IMR-90 (cell line): ENCODE measurements at regions not wholly inside any gene's neighbourhood (a gene's known extent, or its start where the extent isn't known, plus 50 kb on each side); places are given as distances from the start of the nearest gene placed in this dataset.

Experiments
- ATAC-seq: fragments of 200-7000 bp; cut with Tn5 transposase; 2 replicates; pipeline ENCODE4 v1.9.1; 2020; ENCODE audit warnings: low read depth, mild to moderate bottlenecking, moderate library complexity
- BruUV-seq: library from RNA; stranded (reverse); fragments of 400-500 nt; replicated peaks from 2 replicates; lab custom pipeline; 2021; lab: Mats Ljungman, UMichigan
- CTCF ChIA-PET: fragments of 300-600 bp; formaldehyde crosslinking; extraction: SDS; loops from one replicate; lab custom pipeline; 2021; ENCODE audit warnings: antibody characterized with exemption; lab: Yijun Ruan, JAX
- POLR2A ChIA-PET: fragments of 300-600 bp; sonication (Branson Sonifier 250); formaldehyde crosslinking; loops from one replicate; lab custom pipeline; 2022; ENCODE audit warnings: antibody characterized with exemption; ENCODE audit not compliant: unreplicated experiment; lab: Charles Lee
- DNase-seq: peaks from one replicate; pipeline ENCODE4 v3.0.0; 2013
- H2AFZ ChIP-seq: replicated peaks from 2 replicates; pipeline ENCODE3; 2013; ENCODE audit warnings: low read length, mild to moderate bottlenecking; ENCODE audit not compliant: poor library complexity
- H2AK5ac ChIP-seq: 2 replicates; pipeline ENCODE4 v1.6.1; 2013; ENCODE audit warnings: low read depth, low read length, inconsistent platforms
- H2AK9ac ChIP-seq: replicated peaks from 2 replicates; pipeline ENCODE3; 2013; ENCODE audit warnings: mild to moderate bottlenecking, low read depth, low read length, moderate library complexity; ENCODE audit not compliant: poor library complexity
- H2BK120ac ChIP-seq: 2 replicates; pipeline ENCODE4 v1.6.1; 2013; ENCODE audit warnings: low read depth, low read length, inconsistent platforms
- H2BK15ac ChIP-seq: 3 replicates; pipeline ENCODE4 v1.6.1; 2013; ENCODE audit warnings: low read depth, low read length, inconsistent platforms
- H2BK20ac ChIP-seq: 2 replicates; pipeline ENCODE4 v1.6.1; 2013; ENCODE audit warnings: low read depth, mild to moderate bottlenecking, inconsistent platforms, low read length, moderate library complexity
- H2BK5ac ChIP-seq: 2 replicates; pipeline ENCODE4 v1.6.1; 2013; ENCODE audit warnings: mild to moderate bottlenecking, low read depth, low read length, inconsistent platforms; ENCODE audit not compliant: poor library complexity, severe bottlenecking
- H3K14ac ChIP-seq: replicated peaks from 2 replicates; pipeline ENCODE4 v1.6.1; 2013; ENCODE audit warnings: low read depth, low read length, inconsistent platforms
- H3K18ac ChIP-seq: 2 replicates; pipeline ENCODE4 v1.6.1; 2013; ENCODE audit warnings: low read depth, low read length, control low read depth
- H3K23ac ChIP-seq: 2 replicates; pipeline ENCODE4 v1.6.1; 2013; ENCODE audit warnings: low read depth, low read length, inconsistent platforms
- H3K27ac ChIP-seq: 2 replicates; pipeline ENCODE4 v1.5.1; 2013; ENCODE audit warnings: mild to moderate bottlenecking, control low read depth, low read length; ENCODE audit not compliant: insufficient read depth
- H3K27me3 ChIP-seq: 2 replicates; pipeline ENCODE4 v1.6.1; 2013; ENCODE audit warnings: low read length; ENCODE audit not compliant: control insufficient read depth, insufficient read depth
- H3K36me3 ChIP-seq: 2 replicates; pipeline ENCODE4 v1.6.1; 2013; ENCODE audit warnings: low read length, mixed read lengths; ENCODE audit not compliant: control insufficient read depth, insufficient read depth
- H3K4ac ChIP-seq: 2 replicates; pipeline ENCODE4 v1.6.1; 2013; ENCODE audit warnings: low read depth, low read length, inconsistent platforms
- H3K4me1 ChIP-seq: 2 replicates; pipeline ENCODE4 v1.6.1; 2013; ENCODE audit warnings: low read length, mixed read lengths; ENCODE audit not compliant: control insufficient read depth, insufficient read depth
- H3K4me2 ChIP-seq: 2 replicates; pipeline ENCODE4 v1.6.1; 2013; ENCODE audit warnings: low read depth, mild to moderate bottlenecking, control low read depth, low read length, moderate library complexity
- H3K4me3 ChIP-seq: 2 replicates; pipeline ENCODE4 v1.5.1; 2013; ENCODE audit warnings: low read depth, mild to moderate bottlenecking, control low read depth, low read length, moderate library complexity; ENCODE audit not compliant: insufficient read depth
- H3K56ac ChIP-seq: 2 replicates; pipeline ENCODE4 v1.6.1; 2013; ENCODE audit warnings: low read length, inconsistent platforms; ENCODE audit not compliant: insufficient read depth; ENCODE audit errors: extremely low read depth
- H3K79me1 ChIP-seq, 2 experiments: 2 replicates each; pipeline ENCODE4 v1.6.1; 2013; ENCODE audit warnings: low read length in 2 of 2, inconsistent platforms in 1 of 2, low read depth in 1 of 2
- H3K9ac ChIP-seq: 2 replicates; pipeline ENCODE4 v1.6.1; 2013; ENCODE audit warnings: low read depth, low read length, control low read depth
- H3K9me1 ChIP-seq: 2 replicates; pipeline ENCODE4 v1.6.1; 2013; ENCODE audit warnings: low read length, inconsistent platforms; ENCODE audit not compliant: insufficient read depth
- H3K9me3 ChIP-seq: 2 replicates; pipeline ENCODE4 v1.6.1; 2013; ENCODE audit warnings: low read length; ENCODE audit not compliant: control insufficient read depth, insufficient read depth
- H4K20me1 ChIP-seq: 2 replicates; pipeline ENCODE4 v1.6.1; 2013; ENCODE audit warnings: low read length, inconsistent platforms; ENCODE audit not compliant: insufficient read depth
- H4K5ac ChIP-seq: 2 replicates; pipeline ENCODE4 v1.6.1; 2013; ENCODE audit warnings: mild to moderate bottlenecking, low read depth, low read length, control low read depth
- H4K8ac ChIP-seq, 2 experiments: 2 replicates each; pipeline ENCODE4 v1.6.1; 2013; ENCODE audit warnings: low read depth in 2 of 2, low read length in 2 of 2, control low read depth in 1 of 2, inconsistent platforms in 1 of 2
- H4K91ac ChIP-seq: 2 replicates; pipeline ENCODE4 v1.6.1; 2013; ENCODE audit warnings: low read depth, low read length, inconsistent platforms; ENCODE audit not compliant: insufficient read depth
- BHLHE40 ChIP-seq: fragments of 150-350 bp; IDR thresholded peaks from 2 replicates; pipeline ENCODE4 v1.6.1; 2016; ENCODE audit warnings: mild to moderate bottlenecking, low read depth, low read length
- CEBPB ChIP-seq: IDR thresholded peaks from 2 replicates; pipeline ENCODE4 v1.6.1; 2012; ENCODE audit warnings: low read depth, low read length, improper control_type of control experiment
- FOS ChIP-seq: fragments of 150-350 bp; IDR thresholded peaks from 2 replicates; pipeline ENCODE4 v1.6.1; 2016; ENCODE audit warnings: low read depth, low read length
- MAZ ChIP-seq: IDR thresholded peaks from 2 replicates; pipeline ENCODE4 v1.6.1; 2012; ENCODE audit warnings: low read depth, mild to moderate bottlenecking, low read length, improper control_type of control experiment, moderate library complexity, borderline replicate concordance
- MXI1 ChIP-seq: IDR thresholded peaks from 2 replicates; pipeline ENCODE4 v1.6.1; 2012; ENCODE audit warnings: low read depth, mild to moderate bottlenecking, low read length, moderate library complexity, borderline replicate concordance
- NFE2L2 ChIP-seq: fragments of 150-350 bp; IDR thresholded peaks from 2 replicates; pipeline ENCODE4 v1.6.1; 2016; ENCODE audit warnings: low read depth, mild to moderate bottlenecking, low read length
- POLR2A ChIP-seq: IDR thresholded peaks from 2 replicates; pipeline ENCODE4 v1.6.1; 2012; ENCODE audit warnings: mild to moderate bottlenecking, low read depth, low read length
- RAD21 ChIP-seq: IDR thresholded peaks from 2 replicates; pipeline ENCODE4 v1.6.1; 2012; ENCODE audit warnings: low read length, improper control_type of control experiment
- RFX5 ChIP-seq: IDR thresholded peaks from 2 replicates; pipeline ENCODE4 v1.8.0; 2012; ENCODE audit warnings: low read depth, mild to moderate bottlenecking, low read length, moderate library complexity
- WGBS, 2 experiments: methylation state at CpG; one replicate each; pipeline versions ENCODE4 v1.1.5 to v1.1.7; 2013; ENCODE audit warnings: missing lambda C conversion rate in 2 of 2; ENCODE audit not compliant: insufficient read length in 1 of 2; ENCODE audit errors: extremely low coverage in 2 of 2; 5-methylcytosine and 5-hydroxymethylcytosine counted together
- dilution Hi-C: fragments of 300-500 bp; cut with HindIII; formaldehyde crosslinking; loops from one replicate; pipeline ENCODE4 v1.14.3; 2018; ENCODE audit warnings: low sequenced_read_pairs; ENCODE audit not compliant: unreplicated experiment
- in situ Hi-C: fragments of 300-500 bp; cut with MboI; formaldehyde crosslinking; loops from 3 replicates; pipeline ENCODE4 v1.14.3; 2019; ENCODE audit warnings: low sequenced_read_pairs, inconsistent platforms, mixed read lengths
- intact Hi-C: fragments of 100-400 bp; cut with micrococcal nuclease; formaldehyde crosslinking; loops from 2 replicates; pipeline ENCODE4 v1.10.0; 2022
- TF ChIP-seq, protein P1 (sequence below): fragments of 150-350 bp; IDR thresholded peaks from 2 replicates; pipeline ENCODE4 v1.6.1; 2017; ENCODE audit warnings: mild to moderate bottlenecking, antibody characterized with exemption, low read length, low read depth

- TF ChIP-seq, protein P1, sequence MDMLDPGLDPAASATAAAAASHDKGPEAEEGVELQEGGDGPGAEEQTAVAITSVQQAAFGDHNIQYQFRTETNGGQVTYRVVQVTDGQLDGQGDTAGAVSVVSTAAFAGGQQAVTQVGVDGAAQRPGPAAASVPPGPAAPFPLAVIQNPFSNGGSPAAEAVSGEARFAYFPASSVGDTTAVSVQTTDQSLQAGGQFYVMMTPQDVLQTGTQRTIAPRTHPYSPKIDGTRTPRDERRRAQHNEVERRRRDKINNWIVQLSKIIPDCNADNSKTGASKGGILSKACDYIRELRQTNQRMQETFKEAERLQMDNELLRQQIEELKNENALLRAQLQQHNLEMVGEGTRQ: no peak
Measured at GRCh38 chr1:94334764-94335163, 83.4 kb upstream of the ABCD3 start (continued).

DNA sequence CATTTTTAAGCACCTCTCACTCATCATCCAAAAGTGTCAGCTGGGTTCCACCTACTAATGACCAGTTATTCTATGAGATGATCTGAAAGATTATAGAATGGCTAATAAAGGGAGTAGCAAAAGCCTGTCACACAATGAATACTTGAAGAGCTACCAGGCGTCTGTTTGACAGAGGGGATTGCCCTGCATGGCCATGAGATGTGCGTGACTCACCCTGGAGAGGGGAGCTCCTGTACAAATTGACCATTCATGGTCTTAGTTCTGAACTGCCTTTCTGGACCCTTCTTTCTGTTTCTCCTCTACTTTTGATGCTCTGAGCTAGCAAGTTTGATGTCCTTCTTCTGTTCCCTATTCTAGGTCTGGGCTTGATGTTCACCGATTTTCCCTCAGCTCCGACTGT, 85.2 kb upstream of the ABCD3 start:
- ChIA-PET CTCF (interaction anchor here (0.6 to 8.9 kb wide), 10 partner anchors 60 to 629 kb away, joined by 3 to 119 read pairs (median 8); partner anchors contain the start of gene ARHGAP29), POLR2A (interaction anchor here (0.6 kb wide), 1 partner anchor 23 kb away, joined by 7 read pairs; no protein-coding TSS in a partner anchor)
- peak overlapping the region; percentile 59 for H3K14ac ChIP-seq
- peak overlapping the region; percentile 85 for H2BK15ac ChIP-seq
- no peaks in the 10 kb centered on the region for H3K36me3 ChIP-seq
- H2BK120ac ChIP-seq: peak overlapping the region; percentile 90
- intact Hi-C loops: no loop called here
- H3K56ac ChIP-seq: no peak overlapping the region
- TF ChIP-seq RAD21 (no peak), CEBPB (no peak), BHLHE40 (no peak), RFX5 (no peak), MXI1 (0 out of 2 replicates have a peak, but pooled peaks have one; percentile 44), NFE2L2 (no peak), FOS (peak; percentile 33; the same call in 1 of the 2 replicates), POLR2A (no peak), MAZ (no peak)
- no peaks in the 10 kb centered on the region for H3K9me3 ChIP-seq
- H2BK5ac ChIP-seq: peak overlapping the region; percentile 30
- DNase-seq: peak; percentile 72
- no peak overlapping the region for H3K4me2 ChIP-seq
- 74% methylated on average over 3 of the region's 4 CpGs; no CpG with 5 or more reads in 1 of the 2 experiments for WGBS, 2 experiments
- ATAC-seq: peak; percentile 33; the same call in 1 of the 2 replicates
- H3K27me3 ChIP-seq: no peaks in the 10 kb centered on the region
- in situ Hi-C loops: loop anchor here (5.0 to 25.0 kb wide), 3 partner anchors 271 to 446 kb away; partner anchors contain the start of gene DNTTIP2
- 0 out of 2 replicates have a peak overlapping the region, but pooled peaks have one; percentile 9 for H4K5ac ChIP-seq
- H3K4me3 ChIP-seq: no peak overlapping the region
- no TSS peak for BruUV-seq
- dilution Hi-C loops: no loop called here
- no peak overlapping the region; the same call in 1 of the 2 replicates for H3K18ac ChIP-seq
- no peak overlapping the region for H2AK9ac ChIP-seq
- peaks cover 8% of the 10 kb centered on the region; the same call in 1 of the 2 replicates for H3K9me1 ChIP-seq
- H3K9ac ChIP-seq: no peak overlapping the region
- H4K20me1 ChIP-seq: no peaks in the 10 kb centered on the region
- H3K23ac ChIP-seq: peak overlapping the region; percentile 27; the same call in 1 of the 2 replicates
- peak overlapping the region; percentile 41 for H2AFZ ChIP-seq
- no peaks in the 10 kb centered on the region for H3K79me1 ChIP-seq
- H4K8ac ChIP-seq: peak overlapping the region; percentile 26 to 64; a peak in 3 of 4 replicates
- peak overlapping the region; percentile 54 for H4K91ac ChIP-seq
- H2BK20ac ChIP-seq: peak overlapping the region; percentile 87
- H3K27ac ChIP-seq: no peak overlapping the region; the same call in 1 of the 2 replicates
- H3K4me1 ChIP-seq: peaks cover 16% of the 10 kb centered on the region
- peak overlapping the region; percentile 86 for H3K4ac ChIP-seq
- peak overlapping the region; percentile 93 for H2AK5ac ChIP-seq
